ENCODE measurements at regions not wholly inside any gene's neighbourhood (a gene's known extent, or its start where the extent isn't known, plus 50 kb on each side); places are given as distances from the start of the nearest gene placed in this dataset.

GRCh38 chr1:204736836-204737235 lies 51.3 kb upstream of the LRRN2 start:
- DNase-seq, result no peak

DNA sequence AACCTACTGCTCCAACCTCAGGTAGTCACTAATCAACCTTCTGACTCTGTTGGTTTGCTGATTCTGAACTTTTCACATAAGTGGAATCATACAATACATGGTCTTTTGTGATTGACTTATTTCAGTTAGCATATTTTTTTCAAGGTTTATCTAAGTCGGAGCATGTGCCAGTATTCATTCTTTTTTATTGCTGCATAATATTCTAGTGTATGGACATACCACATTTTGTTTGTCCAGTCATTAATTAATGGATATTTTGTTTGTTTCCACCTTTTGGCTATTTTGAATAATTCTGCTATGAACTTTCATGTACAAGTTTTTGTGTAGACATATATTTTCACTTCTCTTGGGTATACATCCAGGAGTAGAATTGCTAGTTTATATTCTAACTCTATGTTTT lies 53.0 kb upstream of the LRRN2 start:
- DNase-seq, result no peak

DNA sequence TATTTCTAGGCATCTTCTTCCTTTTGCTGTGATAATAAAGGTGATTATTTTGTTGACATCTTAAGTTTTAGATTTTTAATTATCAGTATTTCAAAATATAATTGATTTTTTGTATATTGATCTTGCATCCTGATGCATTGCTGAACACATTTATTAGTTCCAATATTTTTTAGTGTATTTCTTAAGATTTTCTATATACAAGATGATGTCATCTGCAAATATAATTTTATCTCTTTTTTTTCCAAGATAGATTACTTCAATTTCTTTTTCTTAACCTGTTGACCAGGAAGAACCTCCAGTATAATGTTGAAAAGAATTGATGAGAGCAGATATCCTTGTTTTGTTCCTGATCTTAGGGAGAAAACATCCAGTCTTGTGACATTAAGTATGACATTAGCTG lies 54.8 kb upstream of the LRRN2 start:
- DNase-seq, result no peak

DNA sequence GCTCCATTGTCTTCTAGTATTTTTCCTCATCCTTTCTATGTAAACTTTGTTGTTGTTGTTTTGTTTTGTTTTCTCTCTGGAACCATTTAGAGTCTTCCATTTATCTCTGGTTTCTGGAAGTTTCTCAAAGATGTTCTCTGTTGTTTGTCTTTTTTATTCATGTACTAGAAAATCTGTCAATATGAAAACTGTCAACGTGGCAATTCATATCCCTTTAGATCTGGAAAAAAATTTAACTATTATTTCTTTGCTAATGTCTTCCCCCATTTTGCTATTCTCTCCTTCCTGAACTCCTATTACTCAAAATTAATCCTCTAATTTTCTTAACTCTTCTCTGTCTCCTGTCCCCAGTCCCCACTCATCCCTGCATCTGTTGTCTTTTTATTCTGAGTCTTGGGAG lies 55.9 kb upstream of the LRRN2 start:
- no peak for DNase-seq

DNA sequence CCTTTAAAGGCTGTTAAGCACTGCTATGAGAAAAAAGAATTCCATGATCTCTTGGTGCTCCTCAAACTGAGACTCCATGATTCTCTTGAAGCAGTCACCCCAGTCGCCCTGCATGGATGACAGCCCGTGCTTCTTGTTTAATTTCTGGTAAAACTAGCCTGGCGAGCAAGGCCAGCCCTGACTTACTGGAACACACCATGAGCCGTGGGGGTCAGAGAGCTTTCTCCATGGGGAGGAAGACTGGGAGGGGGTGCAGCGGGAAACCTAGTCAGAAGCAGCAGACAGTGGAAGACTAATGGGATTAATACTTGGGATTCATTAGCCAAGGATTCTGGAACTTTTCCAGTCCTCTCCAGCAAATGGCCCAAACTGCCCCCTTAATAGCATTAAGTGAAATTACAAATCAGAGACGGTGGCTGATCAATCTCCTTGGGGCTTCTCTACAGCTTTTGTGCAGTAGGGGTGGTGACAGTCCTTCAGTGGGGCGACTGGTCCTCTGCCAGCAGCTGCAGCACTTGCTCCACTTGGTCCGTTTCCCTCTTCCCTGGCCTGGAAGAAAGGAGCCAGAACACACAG lies 57.2 kb upstream of the LRRN2 start:
- no peak for DNase-seq

- DNase-seq, result no peak
These were observed 58.7 kb upstream of the LRRN2 start for GRCh38 chr1:204744107-204744779.

DNA sequence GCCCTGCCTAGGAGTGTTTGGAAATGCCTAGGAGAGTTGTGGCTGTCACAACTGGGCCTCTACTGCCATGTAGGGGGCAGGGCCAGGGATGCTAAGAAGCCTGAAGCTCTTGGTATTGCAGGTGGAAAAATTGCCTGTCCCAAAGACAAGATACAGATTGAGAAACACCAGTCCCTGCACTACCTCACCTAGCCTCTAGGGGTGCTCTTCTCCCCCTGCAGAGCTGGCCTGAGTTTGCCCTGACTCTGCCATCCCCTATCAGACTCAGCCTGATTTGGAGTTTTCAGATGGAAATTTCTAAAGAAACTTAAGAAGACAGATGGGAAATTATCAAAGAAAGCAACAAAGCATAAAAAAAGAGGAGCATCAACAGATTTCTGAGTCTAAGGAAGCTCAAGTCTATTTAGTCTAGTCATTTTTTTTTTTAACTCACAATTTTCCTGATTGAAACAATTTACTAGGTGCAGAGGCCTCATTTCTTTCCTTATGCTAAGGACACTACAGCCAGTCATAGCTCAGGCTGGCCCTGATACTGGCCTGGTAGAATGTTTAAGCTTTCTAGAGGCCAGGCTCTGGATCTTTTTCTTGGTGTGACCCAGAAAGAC lies 61.4 kb upstream of the LRRN2 start:
- peak; percentile 40 for DNase-seq

GRCh38 chr1:204751480-204751879 lies 65.9 kb upstream of the LRRN2 start:
- DNase-seq, result no peak

DNA sequence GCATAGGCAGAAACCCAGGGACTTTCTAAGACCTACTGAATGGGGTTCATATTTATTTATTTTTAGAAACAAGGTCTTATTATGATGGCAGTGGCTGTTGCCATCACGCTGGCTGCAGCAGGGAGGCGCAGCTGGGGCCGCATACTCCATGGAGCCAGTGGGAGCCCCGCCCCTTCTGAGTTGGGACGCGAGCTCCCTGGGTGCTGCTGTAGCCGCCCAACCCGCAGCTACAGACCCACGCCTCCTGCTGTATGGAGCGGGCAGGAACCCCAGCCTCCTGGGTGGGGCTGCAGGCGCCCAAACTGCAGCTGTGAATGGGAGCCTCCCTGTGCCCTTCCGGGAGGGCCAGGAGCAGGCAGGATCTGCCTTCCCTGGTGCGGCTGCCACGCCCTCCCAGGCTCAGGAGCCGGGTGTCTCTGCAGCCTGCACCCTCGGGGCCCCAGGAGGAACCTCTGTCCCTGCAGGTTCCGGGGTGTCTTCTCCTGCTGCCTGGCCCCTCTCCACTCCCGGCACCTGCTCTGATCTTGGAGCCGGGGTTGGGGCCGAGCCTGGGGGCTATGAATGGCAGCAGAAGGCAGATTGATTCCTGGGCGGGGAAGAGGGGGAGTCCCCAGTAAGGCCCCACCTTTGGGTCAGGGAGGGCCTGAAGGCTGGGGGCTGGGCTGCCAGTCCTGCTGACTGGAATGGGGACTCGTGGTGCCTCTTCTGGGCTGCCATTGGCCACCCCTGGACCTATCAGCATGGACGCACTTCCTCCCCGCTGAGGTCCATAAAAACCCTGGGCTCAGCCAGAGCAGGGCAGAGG lies 66.5 kb upstream of the LRRN2 start:
- DNase-seq, result no peak

DNA sequence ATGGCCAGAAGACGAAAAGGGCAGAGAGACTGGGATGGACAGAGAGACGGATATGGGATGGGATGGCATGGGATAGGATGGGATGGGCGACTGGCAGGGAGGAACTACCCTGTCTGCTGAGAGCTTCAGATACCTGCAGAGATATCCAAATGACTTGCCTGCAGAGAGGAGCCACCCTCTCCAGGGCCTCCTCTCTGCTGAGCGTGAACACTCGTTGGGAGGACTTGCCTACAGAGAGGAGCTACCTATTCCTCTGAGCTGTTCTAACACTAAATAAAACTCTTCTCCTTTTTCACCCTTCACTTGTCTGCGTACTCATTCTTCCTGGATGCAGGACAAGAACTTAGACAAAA lies 67.1 kb upstream of the LRRN2 start:
- DNase-seq, result no peak

DNA sequence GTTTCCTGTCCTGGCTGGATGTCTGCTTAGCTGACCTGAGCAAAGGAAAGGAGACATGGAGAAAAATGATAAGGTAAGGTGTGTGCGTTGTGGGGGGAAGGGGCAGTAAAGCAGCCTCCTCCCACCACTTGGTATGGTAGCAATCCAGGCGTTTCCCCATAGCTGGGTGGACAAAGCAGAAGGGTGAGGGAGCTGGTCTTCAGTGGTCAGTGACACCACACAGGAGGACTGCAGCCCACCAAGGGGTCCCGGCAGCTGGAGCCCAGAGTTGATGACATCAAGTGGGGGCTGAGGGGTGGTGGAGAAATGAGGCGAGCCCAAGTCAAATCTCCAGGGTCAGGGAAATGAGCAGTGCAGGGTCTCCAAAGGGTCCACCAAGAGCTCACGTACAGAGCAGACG lies 69.3 kb upstream of the LRRN2 start:
- DNase-seq, result no peak

DNA sequence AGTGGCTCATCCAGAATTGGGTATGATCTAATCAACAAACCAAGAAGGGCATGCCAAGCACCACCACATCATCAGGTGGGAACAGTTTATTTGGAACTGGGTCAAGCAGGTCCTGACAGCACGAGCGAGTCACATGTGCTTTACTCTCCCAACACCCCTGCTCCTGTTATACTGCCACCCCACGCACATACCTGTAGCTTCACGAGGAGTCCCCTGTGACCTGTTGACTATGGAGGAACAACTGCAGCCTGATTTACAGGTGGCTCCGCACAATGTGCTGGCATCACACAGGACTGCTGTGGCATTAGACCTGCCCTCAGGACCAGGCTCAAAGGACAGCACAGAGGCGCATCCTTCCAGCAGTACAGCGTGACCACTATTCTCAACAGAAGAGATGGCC lies 70.8 kb upstream of the LRRN2 start:
- DNase-seq, result no peak

GRCh38 chr1:204756811-204757210 lies 71.3 kb upstream of the LRRN2 start:
- DNase-seq, result no peak

DNA sequence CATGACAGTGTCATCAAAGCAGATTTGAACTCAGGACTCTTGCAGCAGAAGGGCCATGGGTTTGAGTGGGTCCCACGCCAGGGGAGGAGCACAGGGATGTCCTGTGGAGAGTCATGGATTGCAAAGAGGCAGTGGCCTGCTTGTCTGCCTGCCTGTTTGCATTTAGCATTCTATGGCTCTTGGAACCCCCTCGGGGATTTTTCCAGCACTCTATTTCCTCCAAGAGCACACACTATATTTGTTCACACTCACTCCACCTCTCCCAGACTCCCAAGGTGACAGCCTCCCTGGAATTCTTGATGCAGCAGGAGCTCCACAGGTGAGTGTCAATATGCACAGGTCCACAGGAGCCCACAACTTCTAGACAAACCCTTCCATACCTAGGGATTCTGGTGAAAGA lies 73.1 kb upstream of the LRRN2 start:
- no peak for DNase-seq

- no peak for DNase-seq
These were observed 74.8 kb upstream of the LRRN2 start for GRCh38 chr1:204760350-204760749.

GRCh38 chr1:204760757-204761156 lies 75.2 kb upstream of the LRRN2 start:
- no peak for DNase-seq

- DNase-seq, result peak; percentile 44
These were observed 78.4 kb upstream of the LRRN2 start for GRCh38 chr1:204763773-204764427.

DNA sequence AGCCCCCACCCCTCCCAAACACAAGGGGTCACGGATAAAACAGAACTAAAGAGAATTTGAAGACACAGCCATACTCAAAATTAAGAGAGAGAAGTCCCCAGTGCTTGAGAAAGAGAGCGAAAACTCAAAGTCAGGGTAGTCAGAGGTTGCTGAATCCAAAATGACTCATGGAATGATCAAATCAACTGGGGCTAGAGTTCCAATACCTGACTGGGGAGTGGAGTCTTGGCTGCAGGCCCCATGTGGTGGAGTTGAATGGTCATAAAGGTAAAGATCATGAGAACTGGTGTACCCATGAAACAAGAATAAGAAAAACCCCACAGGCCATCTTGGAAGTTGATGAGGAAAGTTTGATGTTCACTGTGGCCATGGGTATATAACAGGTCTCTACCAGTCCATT lies 84.5 kb upstream of the LRRN2 start:
- DNase-seq, result no peak

DNA sequence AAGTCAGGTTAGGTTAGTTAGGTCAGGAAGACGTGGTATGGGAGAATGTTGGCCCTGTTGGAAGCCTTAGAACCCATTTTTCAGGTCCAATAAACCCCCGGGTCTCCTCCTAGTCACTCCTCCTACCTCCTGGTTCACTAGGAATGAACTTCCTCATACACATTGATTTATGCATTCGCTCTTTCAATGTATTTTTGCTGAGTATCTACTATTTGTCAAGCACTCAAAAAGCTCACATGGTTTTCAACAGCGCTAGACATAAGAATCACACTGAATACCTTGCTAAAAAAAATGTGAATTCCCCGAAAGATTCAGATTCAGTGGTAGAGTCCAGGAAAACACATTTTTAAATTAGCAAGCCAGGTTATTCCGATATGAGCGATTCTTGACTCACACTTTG lies 85.8 kb upstream of the LRRN2 start:
- no peak for DNase-seq

GRCh38 chr1:204773246-204773645 lies 87.7 kb upstream of the LRRN2 start:
- no peak for DNase-seq

- no peak for DNase-seq
These were observed 90.0 kb upstream of the LRRN2 start for GRCh38 chr1:204775546-204775945.

DNA sequence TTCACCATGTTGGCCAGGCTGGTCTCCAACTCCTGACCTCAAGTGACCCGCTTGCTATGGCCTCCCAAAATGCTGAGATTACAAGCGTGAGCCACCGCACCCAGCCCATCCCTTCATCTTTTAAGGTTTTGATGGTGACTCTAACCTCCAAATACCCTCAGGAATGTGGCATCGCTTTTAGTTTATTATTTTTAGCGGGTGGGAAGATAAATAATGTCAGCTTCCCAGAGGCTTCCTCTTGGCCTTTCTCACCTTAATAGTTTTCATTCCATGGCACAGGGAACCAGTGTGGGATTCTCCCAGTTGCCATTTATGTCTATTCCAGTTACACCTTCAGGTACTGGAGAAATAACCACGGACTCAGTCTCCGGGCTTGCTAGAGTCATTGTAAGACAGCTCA lies 92.1 kb upstream of the LRRN2 start:
- DNase-seq, result no peak

- no peak for DNase-seq
These were observed 90.0 kb upstream of the NFASC start for GRCh38 chr1:204780630-204781029.

Data from CD4-positive, alpha-beta T cell treated with Interleukin-4 for 4 hours (primary cell).